IPS-20b (cell line): ENCODE measurements at regions not wholly inside any gene's neighbourhood (a gene's known extent, or its start where the extent isn't known, plus 50 kb on each side); places are given as distances from the start of the nearest gene placed in this dataset.

Experiments used
- H3K27ac ChIP-seq: one replicate; pipeline ENCODE4 v1.5.1; 2013; ENCODE audit warnings: low read length
- H3K27me3 ChIP-seq: 2 replicates; pipeline ENCODE4 v1.6.1; 2013; ENCODE audit warnings: mild to moderate bottlenecking, low read length, inconsistent platforms; ENCODE audit not compliant: insufficient read depth
- H3K36me3 ChIP-seq: 2 replicates; pipeline ENCODE4 v1.6.1; 2013; ENCODE audit warnings: low read depth, mild to moderate bottlenecking, inconsistent platforms, low read length, moderate library complexity; ENCODE audit not compliant: insufficient read depth
- H3K4me1 ChIP-seq: 2 replicates; pipeline ENCODE4 v1.6.1; 2013; ENCODE audit warnings: mild to moderate bottlenecking, control low read depth, inconsistent platforms, low read length, moderate library complexity; ENCODE audit not compliant: insufficient read depth
- H3K4me3 ChIP-seq: 2 replicates; pipeline ENCODE4 v1.5.1; 2013; ENCODE audit warnings: mild to moderate bottlenecking, low read length, inconsistent platforms
- H3K9ac ChIP-seq: 2 replicates; pipeline ENCODE4 v1.6.1; 2013; ENCODE audit warnings: low read depth, mild to moderate bottlenecking, inconsistent platforms, low read length, moderate library complexity
- H3K9me3 ChIP-seq: 2 replicates; pipeline ENCODE4 v1.6.1; 2013; ENCODE audit warnings: mild to moderate bottlenecking, low read depth, low read length, inconsistent platforms; ENCODE audit not compliant: insufficient read depth

DNA sequence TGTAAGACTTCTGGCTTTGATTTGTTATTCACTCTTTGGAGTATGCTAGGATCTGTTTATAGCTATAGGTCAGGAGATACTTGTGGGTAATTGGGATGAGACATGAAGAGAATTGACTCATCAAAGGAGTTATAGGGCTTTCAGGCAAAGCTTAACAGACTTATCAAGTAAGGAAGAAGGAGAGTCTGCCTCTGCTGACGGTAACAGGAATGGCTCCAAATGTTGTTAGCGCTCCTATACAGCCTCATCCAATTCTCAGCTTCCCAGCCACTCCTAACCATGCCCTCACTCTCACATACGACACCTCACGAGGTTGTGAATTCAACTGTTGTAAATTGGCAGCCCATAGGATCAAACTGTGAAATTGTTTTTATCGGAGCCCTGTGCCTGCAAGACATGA lies 140.5 kb downstream of the KCNA5 start:
- Histone ChIP-seq H3K27ac (no peak overlapping the region), H3K4me3 (no peak overlapping the region), H3K9me3 (no peaks in the 10 kb centered on the region), H3K27me3 (no peaks in the 10 kb centered on the region), H3K9ac (no peak overlapping the region), H3K4me1 (no peaks in the 10 kb centered on the region), H3K36me3 (no peaks in the 10 kb centered on the region)

DNA sequence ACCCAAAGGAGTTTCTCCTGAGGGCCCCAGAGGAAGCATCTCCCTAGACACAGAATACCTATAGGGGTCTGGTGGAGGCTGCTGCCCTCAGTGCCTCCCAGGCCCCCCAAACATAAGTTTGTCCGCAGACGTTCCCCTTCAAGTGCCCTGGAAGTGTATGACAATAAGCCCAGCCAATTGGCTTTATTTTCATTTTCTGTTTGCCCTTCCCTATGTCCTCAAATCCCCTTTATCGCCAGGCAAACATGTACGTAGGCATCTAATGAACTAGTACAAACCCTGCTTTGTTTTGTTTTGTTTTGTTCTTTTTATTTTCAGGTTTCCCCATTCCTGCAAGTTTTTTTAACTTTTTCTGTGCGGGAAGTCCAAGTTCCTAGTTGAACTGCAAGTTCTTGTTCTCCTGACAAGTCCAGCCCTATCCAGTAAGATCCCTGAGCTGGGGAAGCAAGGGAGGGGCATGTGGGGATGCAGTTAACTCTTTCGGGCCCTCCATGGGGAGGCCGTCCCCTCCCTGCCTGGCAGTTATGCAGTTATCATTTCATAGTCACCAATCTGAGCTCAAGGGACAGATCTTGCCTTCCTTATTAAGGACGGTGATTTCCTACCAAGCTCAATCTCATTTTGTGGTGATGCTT lies 141.9 kb downstream of the KCNA5 start:
- Histone ChIP-seq H3K27ac (no peak overlapping the region), H3K36me3 (no peaks in the 10 kb centered on the region), H3K9ac (no peak overlapping the region), H3K9me3 (no peaks in the 10 kb centered on the region), H3K4me3 (no peak overlapping the region), H3K4me1 (no peaks in the 10 kb centered on the region), H3K27me3 (no peaks in the 10 kb centered on the region)

DNA sequence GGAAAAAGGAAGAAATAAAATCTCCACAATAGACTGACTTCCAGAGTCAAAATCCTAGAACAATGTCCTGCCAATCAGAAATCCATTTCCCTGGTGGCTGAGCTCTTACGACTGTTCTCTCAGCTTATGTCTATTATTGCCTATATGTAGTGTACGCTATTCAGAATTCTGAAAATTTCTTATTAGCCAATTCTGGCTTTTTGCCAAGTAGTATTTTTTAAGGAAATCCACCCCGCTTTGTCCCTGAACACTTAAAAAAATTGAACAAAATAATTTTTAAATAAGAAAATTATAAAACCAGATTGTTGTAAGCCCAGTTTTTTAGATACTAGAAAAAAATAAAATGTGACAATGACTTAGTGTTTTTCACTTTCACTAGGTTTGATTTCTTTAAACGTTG lies 143.0 kb downstream of the KCNA5 start:
- H3K4me1 ChIP-seq: no peaks in the 10 kb centered on the region
- no peak overlapping the region for H3K4me3 ChIP-seq
- H3K9me3 ChIP-seq: no peaks in the 10 kb centered on the region
- no peak overlapping the region for H3K9ac ChIP-seq
- H3K36me3 ChIP-seq: no peaks in the 10 kb centered on the region
- H3K27ac ChIP-seq: no peak overlapping the region
- no peaks in the 10 kb centered on the region for H3K27me3 ChIP-seq

DNA sequence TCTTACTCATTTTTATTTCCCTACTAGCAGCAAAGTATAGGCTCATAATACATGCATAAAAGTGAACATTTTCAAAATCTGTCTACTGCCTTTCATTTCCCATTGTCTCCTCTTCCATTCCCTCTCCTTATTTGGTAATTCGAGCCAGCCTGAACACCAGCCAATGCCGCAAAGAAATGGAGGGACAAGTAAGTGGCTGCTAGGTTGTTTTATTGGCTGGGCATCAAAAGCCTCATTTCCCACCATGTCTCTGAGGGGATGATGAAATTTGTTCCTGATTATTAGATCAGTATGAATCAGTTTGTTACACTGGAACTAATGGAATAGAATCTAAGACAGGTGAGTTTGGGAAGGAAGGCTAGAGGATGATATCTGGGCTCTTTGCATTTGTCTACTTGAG lies 143.5 kb downstream of the KCNA5 start:
- H3K4me1 ChIP-seq: no peaks in the 10 kb centered on the region
- no peak overlapping the region for H3K27ac ChIP-seq
- H3K9ac ChIP-seq: no peak overlapping the region
- H3K36me3 ChIP-seq: no peaks in the 10 kb centered on the region
- H3K27me3 ChIP-seq: no peaks in the 10 kb centered on the region
- H3K9me3 ChIP-seq: no peaks in the 10 kb centered on the region
- H3K4me3 ChIP-seq: no peak overlapping the region

DNA sequence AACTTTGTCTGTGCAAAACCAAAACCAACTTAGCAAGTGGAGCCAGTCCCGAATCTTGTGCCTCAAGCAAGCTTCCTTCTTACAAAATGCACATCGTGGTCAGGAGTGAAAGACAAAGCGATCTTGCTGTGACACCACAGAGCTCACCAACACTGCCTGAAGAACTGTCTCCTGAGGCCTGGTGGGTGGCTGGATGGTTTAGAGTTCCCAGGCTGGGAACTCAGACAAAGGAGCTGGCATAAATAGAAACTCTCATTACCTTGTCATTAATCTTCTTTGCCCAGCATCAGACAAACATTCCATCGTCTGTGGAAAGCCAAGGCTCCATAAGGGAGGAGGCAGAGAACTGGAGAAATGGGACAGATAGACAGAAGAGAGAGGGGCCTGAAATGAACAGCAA lies 144.8 kb downstream of the KCNA5 start:
- H3K36me3 ChIP-seq: no peaks in the 10 kb centered on the region
- H3K4me3 ChIP-seq: no peak overlapping the region
- no peaks in the 10 kb centered on the region for H3K4me1 ChIP-seq
- H3K27me3 ChIP-seq: no peaks in the 10 kb centered on the region
- H3K9me3 ChIP-seq: no peaks in the 10 kb centered on the region
- H3K27ac ChIP-seq: no peak overlapping the region
- H3K9ac ChIP-seq: no peak overlapping the region

GRCh38 chr12:5189173-5189572 lies 145.5 kb downstream of the KCNA5 start:
- H3K27me3 ChIP-seq: no peaks in the 10 kb centered on the region
- no peaks in the 10 kb centered on the region for H3K36me3 ChIP-seq
- H3K4me3 ChIP-seq: no peak overlapping the region
- H3K9ac ChIP-seq: no peak overlapping the region
- H3K9me3 ChIP-seq: no peaks in the 10 kb centered on the region
- no peaks in the 10 kb centered on the region for H3K4me1 ChIP-seq
- no peak overlapping the region for H3K27ac ChIP-seq

- Histone ChIP-seq H3K4me1 (no peaks in the 10 kb centered on the region), H3K36me3 (no peaks in the 10 kb centered on the region), H3K9me3 (no peaks in the 10 kb centered on the region), H3K27ac (no peak overlapping the region), H3K9ac (no peak overlapping the region), H3K27me3 (no peaks in the 10 kb centered on the region), H3K4me3 (no peak overlapping the region)
Measured at GRCh38 chr12:5191803-5192538, 148.3 kb downstream of the KCNA5 start.

DNA sequence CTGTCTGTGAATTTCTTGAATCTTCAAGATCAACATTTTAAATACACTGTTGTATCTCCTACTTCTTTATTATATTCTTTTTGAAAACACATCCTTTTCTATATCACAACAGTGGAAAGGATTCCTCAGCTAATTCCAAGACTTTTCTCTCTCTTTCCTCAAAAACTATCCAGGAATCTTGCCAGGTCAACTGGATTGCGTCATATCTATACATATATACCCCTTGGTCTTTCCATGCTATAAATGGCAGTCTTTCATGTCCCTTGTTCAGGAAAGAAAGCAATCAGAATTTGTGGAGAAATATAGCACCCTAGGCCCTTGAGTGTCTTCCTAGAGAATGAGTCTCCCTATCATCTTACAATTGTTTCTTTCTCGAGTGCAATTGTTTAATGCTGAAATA lies 149.0 kb downstream of the KCNA5 start:
- Histone ChIP-seq H3K9ac (no peak overlapping the region), H3K4me3 (no peak overlapping the region), H3K9me3 (no peaks in the 10 kb centered on the region), H3K27me3 (no peaks in the 10 kb centered on the region), H3K36me3 (no peaks in the 10 kb centered on the region), H3K27ac (no peak overlapping the region), H3K4me1 (no peaks in the 10 kb centered on the region)

- H3K27me3 ChIP-seq: no peaks in the 10 kb centered on the region
- H3K4me1 ChIP-seq: no peaks in the 10 kb centered on the region
- H3K9me3 ChIP-seq: no peaks in the 10 kb centered on the region
- no peak overlapping the region for H3K9ac ChIP-seq
- H3K36me3 ChIP-seq: no peaks in the 10 kb centered on the region
- no peak overlapping the region for H3K27ac ChIP-seq
- no peak overlapping the region for H3K4me3 ChIP-seq
Measured at GRCh38 chr12:5194306-5194705, 150.6 kb downstream of the KCNA5 start.

- no peaks in the 10 kb centered on the region for H3K4me1 ChIP-seq
- H3K36me3 ChIP-seq: no peaks in the 10 kb centered on the region
- H3K27me3 ChIP-seq: no peaks in the 10 kb centered on the region
- H3K9me3 ChIP-seq: no peaks in the 10 kb centered on the region
- H3K27ac ChIP-seq: no peak overlapping the region
- H3K9ac ChIP-seq: no peak overlapping the region
- no peak overlapping the region for H3K4me3 ChIP-seq
Measured at GRCh38 chr12:5195244-5195643, 151.6 kb downstream of the KCNA5 start.

GRCh38 chr12:5195691-5196090 lies 152.0 kb downstream of the KCNA5 start:
- no peak overlapping the region for H3K9ac ChIP-seq
- no peaks in the 10 kb centered on the region for H3K36me3 ChIP-seq
- peaks cover 1% of the 10 kb centered on the region; the same call in 1 of the 2 replicates for H3K4me1 ChIP-seq
- no peak overlapping the region for H3K4me3 ChIP-seq
- H3K27me3 ChIP-seq: 0 out of 2 replicates have a peak, but pooled peaks cover under 1% of the 10 kb centered on the region
- H3K27ac ChIP-seq: no peak overlapping the region
- no peaks in the 10 kb centered on the region for H3K9me3 ChIP-seq

DNA sequence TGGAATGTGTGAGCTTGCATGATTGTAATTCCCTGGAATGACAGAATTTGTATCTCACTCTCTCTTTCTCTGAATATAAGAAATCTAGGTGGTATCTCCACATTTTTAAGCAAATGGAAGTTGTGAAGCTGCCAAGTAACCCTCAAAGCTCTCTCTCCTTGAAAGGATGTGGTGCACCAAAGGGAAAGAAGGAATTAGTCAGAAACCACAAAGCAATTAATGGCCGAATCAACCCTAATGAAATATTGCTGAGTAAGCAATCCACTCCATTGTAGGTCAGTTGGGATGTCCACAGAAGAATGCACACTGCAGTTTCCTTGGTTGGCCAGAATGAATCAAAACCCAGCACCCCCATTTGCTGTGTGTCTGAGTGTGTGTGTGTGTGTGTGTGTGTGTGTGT lies 153.5 kb downstream of the KCNA5 start:
- Histone ChIP-seq H3K36me3 (no peaks in the 10 kb centered on the region), H3K27me3 (0 out of 2 replicates have a peak, but pooled peaks cover 4% of the 10 kb centered on the region)

More for the DNA sequence above, 153.5 kb downstream of the KCNA5 start:
- Histone ChIP-seq H3K9ac (no peak overlapping the region), H3K4me3 (no peak overlapping the region), H3K27ac (no peak overlapping the region), H3K4me1 (peaks cover 11% of the 10 kb centered on the region; the same call in 1 of the 2 replicates), H3K9me3 (no peaks in the 10 kb centered on the region)
